Activated CD8-positive, alpha-beta T cell treated with anti-CD3 and anti-CD28 coated beads for 36 hours (primary cell): ENCODE measurements at regions not wholly inside any gene's neighbourhood (a gene's known extent, or its start where the extent isn't known, plus 50 kb on each side); places are given as distances from the start of the nearest gene placed in this dataset.

Experiments used
- ATAC-seq: fragments of 200-7000 bp; cut with Tn5 transposase; one replicate; pipeline ENCODE4 v1.10.0; 2021; ENCODE audit warnings: mild to moderate bottlenecking, moderate library complexity
- CTCF ChIA-PET: fragments of 350-600 bp; sonication (Branson Sonifier 250); formaldehyde crosslinking; loops from one replicate; lab custom pipeline; 2021; ENCODE audit warnings: antibody characterized with exemption; lab: Charles Lee
- POLR2A ChIA-PET: fragments of 350-600 bp; sonication (Branson Sonifier 250); formaldehyde crosslinking; loops from one replicate; lab custom pipeline; 2021; ENCODE audit warnings: antibody characterized with exemption; lab: Charles Lee
- DNase-seq: peaks from one replicate; pipeline ENCODE4 v3.0.0-alpha.2; 2020
- H3K27ac Mint-ChIP-seq: one replicate; pipeline ENCODE4 v1.8.0; 2021; ENCODE audit warnings: mild to moderate bottlenecking, mixed read lengths
- H3K27me3 Mint-ChIP-seq: one replicate; pipeline ENCODE4 v1.8.0; 2021; ENCODE audit warnings: mixed read lengths
- H3K36me3 Mint-ChIP-seq: one replicate; pipeline ENCODE4 v1.8.0; 2021; ENCODE audit warnings: low read depth, mixed read lengths
- H3K4me1 Mint-ChIP-seq: one replicate; pipeline ENCODE4 v1.8.0; 2021; ENCODE audit warnings: low read depth, mixed read lengths
- H3K4me3 Mint-ChIP-seq: one replicate; pipeline ENCODE4 v1.8.0; 2021; ENCODE audit warnings: mild to moderate bottlenecking, moderate library complexity, mixed read lengths
- H3K9me3 Mint-ChIP-seq: one replicate; pipeline ENCODE4 v1.8.0; 2021; ENCODE audit warnings: mixed read lengths
- intact Hi-C: fragments of 100-400 bp; cut with micrococcal nuclease; formaldehyde crosslinking; loops from one replicate; pipeline ENCODE4 v1.10.0; 2022
- TF ChIP-seq, protein P1 (sequence below): fragments of 200-600 bp; IDR thresholded peaks from one replicate; pipeline ENCODE4 v1.8.0; 2022; ENCODE audit warnings: antibody characterized with exemption, mild to moderate bottlenecking

GRCh38 chrY:19262310-19262709 is 482.2 kb downstream of the KDM5D start:
- H3K9me3 Mint-ChIP-seq = no peaks in the 10 kb centered on the region
- no peaks in the 10 kb centered on the region for H3K27me3 Mint-ChIP-seq
- intact Hi-C loops = no loop called here
- ATAC-seq = no peak
- ChIA-PET CTCF (interaction anchor here (0.9 to 1.8 kb wide), 2 partner anchors 30 to 39 kb away, joined by 3 read pairs; no protein-coding TSS in a partner anchor), POLR2A (no interaction called here)
- no peak overlapping the region for H3K27ac Mint-ChIP-seq
- no peaks in the 10 kb centered on the region for H3K4me1 Mint-ChIP-seq
- DNase-seq = no peak
- H3K36me3 Mint-ChIP-seq = no peaks in the 10 kb centered on the region
- TF ChIP-seq, protein P1, sequence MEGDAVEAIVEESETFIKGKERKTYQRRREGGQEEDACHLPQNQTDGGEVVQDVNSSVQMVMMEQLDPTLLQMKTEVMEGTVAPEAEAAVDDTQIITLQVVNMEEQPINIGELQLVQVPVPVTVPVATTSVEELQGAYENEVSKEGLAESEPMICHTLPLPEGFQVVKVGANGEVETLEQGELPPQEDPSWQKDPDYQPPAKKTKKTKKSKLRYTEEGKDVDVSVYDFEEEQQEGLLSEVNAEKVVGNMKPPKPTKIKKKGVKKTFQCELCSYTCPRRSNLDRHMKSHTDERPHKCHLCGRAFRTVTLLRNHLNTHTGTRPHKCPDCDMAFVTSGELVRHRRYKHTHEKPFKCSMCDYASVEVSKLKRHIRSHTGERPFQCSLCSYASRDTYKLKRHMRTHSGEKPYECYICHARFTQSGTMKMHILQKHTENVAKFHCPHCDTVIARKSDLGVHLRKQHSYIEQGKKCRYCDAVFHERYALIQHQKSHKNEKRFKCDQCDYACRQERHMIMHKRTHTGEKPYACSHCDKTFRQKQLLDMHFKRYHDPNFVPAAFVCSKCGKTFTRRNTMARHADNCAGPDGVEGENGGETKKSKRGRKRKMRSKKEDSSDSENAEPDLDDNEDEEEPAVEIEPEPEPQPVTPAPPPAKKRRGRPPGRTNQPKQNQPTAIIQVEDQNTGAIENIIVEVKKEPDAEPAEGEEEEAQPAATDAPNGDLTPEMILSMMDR = no peak
- no peak overlapping the region for H3K4me3 Mint-ChIP-seq

GRCh38 chrY:19232276-19232994 is 458.9 kb upstream of the HSFY2 start:
- peaks cover 17% of the 10 kb centered on the region for H3K4me1 Mint-ChIP-seq
- no peaks in the 10 kb centered on the region for H3K9me3 Mint-ChIP-seq
- peaks cover 4% of the 10 kb centered on the region for H3K36me3 Mint-ChIP-seq
- DNase-seq = peak; percentile 61
- ATAC-seq = peak; percentile 60
- ChIA-PET CTCF (interaction anchor here (0.5 to 1.0 kb wide), 2 partner anchors 30 to 41 kb away, joined by 3 read pairs; no protein-coding TSS in a partner anchor), POLR2A (no interaction called here)
- H3K27ac Mint-ChIP-seq = no peak overlapping the region
- H3K4me3 Mint-ChIP-seq = no peak overlapping the region
- TF ChIP-seq, protein P1 = no peak
- H3K27me3 Mint-ChIP-seq = no peaks in the 10 kb centered on the region
- intact Hi-C loops = no loop called here

DNA sequence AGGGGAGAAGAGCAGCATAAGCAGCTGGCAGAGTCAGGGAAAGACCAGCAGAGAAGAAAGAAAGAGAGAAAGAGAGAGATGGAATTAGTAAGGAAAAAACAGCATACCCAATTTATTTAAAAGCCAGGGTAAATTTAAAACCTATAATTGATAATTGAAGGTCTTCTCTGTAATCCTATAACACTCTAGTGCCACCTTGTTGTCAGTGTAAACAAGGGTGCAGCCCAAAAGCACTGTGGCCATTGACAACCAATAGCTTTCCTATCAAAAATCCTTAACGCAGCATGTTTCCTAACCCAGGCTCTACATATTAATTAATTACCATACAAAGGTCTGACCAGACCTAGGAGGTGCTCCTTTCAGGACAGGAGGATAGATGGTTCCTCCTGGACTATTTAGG is 447.2 kb upstream of the HSFY2 start:
- no peak overlapping the region for H3K27ac Mint-ChIP-seq
- H3K27me3 Mint-ChIP-seq = no peaks in the 10 kb centered on the region
- DNase-seq = no peak
- intact Hi-C loops = no loop called here
- no peaks in the 10 kb centered on the region for H3K36me3 Mint-ChIP-seq
- no peak overlapping the region for H3K4me3 Mint-ChIP-seq
- H3K9me3 Mint-ChIP-seq = no peaks in the 10 kb centered on the region
- CTCF ChIA-PET = no interaction called here
- H3K4me1 Mint-ChIP-seq = no peaks in the 10 kb centered on the region
- TF ChIP-seq, protein P1 = no peak
- POLR2A ChIA-PET = no interaction called here
- no peak for ATAC-seq

- ATAC-seq (no peak), DNase-seq (no peak)
- Mint-ChIP-seq H3K36me3 (no peaks in the 10 kb centered on the region), H3K4me1 (no peaks in the 10 kb centered on the region), H3K9me3 (no peaks in the 10 kb centered on the region), H3K27me3 (no peaks in the 10 kb centered on the region), H3K27ac (no peak overlapping the region), H3K4me3 (no peak overlapping the region)
- ChIA-PET CTCF (interaction anchor here (0.7 kb wide), 1 partner anchor 29 kb away, joined by 3 read pairs; no protein-coding TSS in a partner anchor), POLR2A (no interaction called here)
- intact Hi-C loops = no loop called here
- TF ChIP-seq, protein P1 = no peak
Observed at GRCh38 chrY:19208915-19209314, 435.4 kb upstream of the HSFY2 start.

DNA sequence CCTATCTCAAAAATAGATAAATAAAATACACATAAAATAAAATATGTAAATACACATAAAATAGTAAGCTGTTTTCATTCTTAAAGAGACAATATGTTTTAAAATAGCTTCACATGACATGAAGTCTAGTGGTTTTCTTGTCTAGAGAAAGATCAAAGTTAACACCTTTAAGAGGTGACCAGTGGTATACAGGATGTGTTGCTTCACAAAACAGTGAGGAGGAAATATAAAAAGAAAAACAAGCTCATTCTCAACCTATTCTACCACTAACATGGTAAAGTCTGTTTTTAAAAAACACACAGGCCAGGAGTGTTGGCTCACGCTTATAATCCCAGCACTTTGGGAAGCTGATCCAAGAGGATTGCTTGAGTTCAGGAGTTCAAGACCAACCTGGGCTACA is 433.5 kb upstream of the HSFY2 start:
- ChIA-PET CTCF (no interaction called here), POLR2A (no interaction called here)
- H3K4me3 Mint-ChIP-seq = no peak overlapping the region
- TF ChIP-seq, protein P1 = no peak
- ATAC-seq = no peak
- H3K27me3 Mint-ChIP-seq = no peaks in the 10 kb centered on the region
- peaks cover 4% of the 10 kb centered on the region for H3K4me1 Mint-ChIP-seq
- H3K36me3 Mint-ChIP-seq = no peaks in the 10 kb centered on the region
- no peak overlapping the region for H3K27ac Mint-ChIP-seq
- intact Hi-C loops = no loop called here
- no peaks in the 10 kb centered on the region for H3K9me3 Mint-ChIP-seq
- no peak for DNase-seq
